ENCODE measurements at regions not wholly inside any gene's neighbourhood (a gene's known extent, or its start where the extent isn't known, plus 50 kb on each side); places are given as distances from the start of the nearest gene placed in this dataset.

- H3K4me3 ChIP-seq (ENCODE audit: control insufficient read depth, low read depth, low read length), result no peak overlapping the region
- TF ChIP-seq CTCF (IDR thresholded peaks at IDR 0.05; ENCODE audit: control insufficient read depth, insufficient read depth, low read depth, low read length, missing control alignments), result no peak
- DNase-seq (ENCODE audit: low read depth), result no peak
Observed at GRCh38 chr2:129375632-129376425, 603.6 kb upstream of the RAB6C start.

- H3K4me3 ChIP-seq (ENCODE audit: control insufficient read depth, low read depth, low read length), result no peak overlapping the region
- TF ChIP-seq CTCF (IDR thresholded peaks at IDR 0.05; ENCODE audit: control insufficient read depth, insufficient read depth, low read depth, low read length, missing control alignments), result no peak
- no peak for DNase-seq (ENCODE audit: low read depth)
Observed at GRCh38 chr2:129376426-129377077, 602.9 kb upstream of the RAB6C start.

GRCh38 chr2:129377078-129377469 is 602.4 kb upstream of the RAB6C start:
- no peak overlapping the region for H3K4me3 ChIP-seq (ENCODE audit: control insufficient read depth, low read depth, low read length)
- TF ChIP-seq CTCF (IDR thresholded peaks at IDR 0.05; ENCODE audit: control insufficient read depth, insufficient read depth, low read depth, low read length, missing control alignments), result no peak

GRCh38 chr2:129378186-129378585 is 601.3 kb upstream of the RAB6C start:
- no peak overlapping the region for H3K4me3 ChIP-seq (ENCODE audit: control insufficient read depth, low read depth, low read length)
- DNase-seq (ENCODE audit: low read depth), result no peak
- no peak for TF ChIP-seq CTCF (IDR thresholded peaks at IDR 0.05; ENCODE audit: control insufficient read depth, insufficient read depth, low read depth, low read length, missing control alignments)

More at GRCh38 chr2:129377078-129377469, 602.4 kb upstream of the RAB6C start:
- DNase-seq (ENCODE audit: low read depth), result no peak

GRCh38 chr2:129379411-129379810 is 600.1 kb upstream of the RAB6C start:
- no peak for TF ChIP-seq CTCF (IDR thresholded peaks at IDR 0.05; ENCODE audit: control insufficient read depth, insufficient read depth, low read depth, low read length, missing control alignments)
- no peak for DNase-seq (ENCODE audit: low read depth)
- no peak overlapping the region for H3K4me3 ChIP-seq (ENCODE audit: control insufficient read depth, low read depth, low read length)

GRCh38 chr2:129381789-129382188 is 597.7 kb upstream of the RAB6C start:
- H3K4me3 ChIP-seq (ENCODE audit: control insufficient read depth, low read depth, low read length), result no peak overlapping the region
- no peak for DNase-seq (ENCODE audit: low read depth)
- TF ChIP-seq CTCF (IDR thresholded peaks at IDR 0.05; ENCODE audit: control insufficient read depth, insufficient read depth, low read depth, low read length, missing control alignments), result no peak
